HG03469 (cell line): ENCODE measurements at regions not wholly inside any gene's neighbourhood (a gene's known extent, or its start where the extent isn't known, plus 50 kb on each side); places are given as distances from the start of the nearest gene placed in this dataset.

Experiments used
- ATAC-seq: cut with Tn5 transposase; IDR thresholded peaks from one replicate; pipeline ENCODE4 v1.9.1; 2021; ENCODE audit warnings: mild to moderate bottlenecking, moderate library complexity, moderate number of reproducible peaks; ENCODE audit not compliant: unreplicated experiment

- no peak for ATAC-seq
Measured at GRCh38 chr1:65486613-65487012, 66.1 kb downstream of the LEPR start.

- no peak for ATAC-seq
Measured at GRCh38 chr1:65489481-65489880, 69.0 kb downstream of the LEPR start.

DNA sequence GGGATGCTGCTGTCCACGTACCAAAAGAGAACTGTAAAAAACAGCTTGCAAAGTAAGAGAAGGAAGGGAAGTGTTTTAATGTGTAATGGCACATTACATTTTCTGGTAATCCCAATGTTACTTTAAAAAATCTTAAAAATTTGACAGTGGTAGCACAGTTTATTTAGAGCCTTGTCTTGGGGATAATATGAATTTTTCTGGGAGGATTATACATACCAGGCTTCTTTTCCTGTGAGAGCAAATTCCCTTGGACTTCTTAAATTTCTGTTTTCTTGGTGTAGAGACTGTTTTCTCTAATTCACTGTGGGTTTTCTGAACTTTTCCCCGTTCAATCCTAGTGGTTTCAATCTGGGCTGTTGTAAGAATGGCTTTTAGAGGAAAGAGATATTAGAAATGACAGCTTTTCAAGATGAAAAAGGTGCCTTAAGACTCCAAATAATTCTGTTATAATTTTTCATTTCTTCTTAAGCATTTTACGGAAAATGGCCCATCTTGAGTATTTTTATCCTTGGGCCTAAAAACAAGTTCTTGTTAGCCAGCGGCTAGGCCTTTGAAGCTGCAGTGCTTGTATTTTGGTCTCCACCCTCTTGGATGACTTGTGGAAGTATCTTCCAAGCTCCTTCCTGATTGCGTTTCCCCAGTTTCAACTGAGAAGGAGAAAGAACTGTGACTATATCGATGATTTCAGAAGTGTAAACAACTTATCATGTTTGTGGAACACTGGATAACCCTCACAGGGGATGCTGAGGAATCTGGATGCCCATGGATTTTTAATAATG lies 70.0 kb downstream of the LEPR start:
- no peak for ATAC-seq

- ATAC-seq: no peak
Measured at GRCh38 chr1:65491472-65491871, 71.0 kb downstream of the LEPR start.

- ATAC-seq: no peak
Measured at GRCh38 chr1:65493802-65494201, 73.3 kb downstream of the LEPR start.

- ATAC-seq: no peak
Measured at GRCh38 chr1:65494671-65495070, 74.2 kb downstream of the LEPR start.

- ATAC-seq: no peak
Measured at GRCh38 chr1:65495137-65495536, 74.7 kb downstream of the LEPR start.

GRCh38 chr1:65497256-65497830 lies 76.9 kb downstream of the LEPR start:
- no peak for ATAC-seq

- ATAC-seq: no peak
Measured at GRCh38 chr1:65503427-65503826, 83.0 kb downstream of the LEPR start.

GRCh38 chr1:65504263-65504662 lies 83.8 kb downstream of the LEPR start:
- ATAC-seq: no peak

GRCh38 chr1:65505547-65506300 lies 85.3 kb downstream of the LEPR start:
- no peak for ATAC-seq

DNA sequence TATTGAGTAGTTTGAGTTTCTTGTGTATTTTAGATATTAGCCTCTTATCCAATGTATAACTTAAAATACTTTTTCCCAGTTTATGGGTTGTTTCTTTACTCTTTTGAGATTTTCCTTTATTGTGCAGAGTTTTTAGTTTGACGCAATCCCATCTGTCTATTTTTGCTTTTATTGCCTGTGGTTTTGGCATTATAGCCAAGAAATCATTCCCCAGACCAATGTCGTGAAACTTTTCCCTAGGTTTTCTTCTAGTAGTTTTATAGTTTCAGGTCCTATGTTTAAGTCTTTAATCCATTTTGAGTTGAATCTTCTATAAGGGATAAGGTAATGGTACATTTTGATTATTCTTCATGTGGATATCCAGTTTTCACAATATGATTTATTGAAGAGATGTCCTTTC lies 87.6 kb downstream of the LEPR start:
- ATAC-seq: no peak

DNA sequence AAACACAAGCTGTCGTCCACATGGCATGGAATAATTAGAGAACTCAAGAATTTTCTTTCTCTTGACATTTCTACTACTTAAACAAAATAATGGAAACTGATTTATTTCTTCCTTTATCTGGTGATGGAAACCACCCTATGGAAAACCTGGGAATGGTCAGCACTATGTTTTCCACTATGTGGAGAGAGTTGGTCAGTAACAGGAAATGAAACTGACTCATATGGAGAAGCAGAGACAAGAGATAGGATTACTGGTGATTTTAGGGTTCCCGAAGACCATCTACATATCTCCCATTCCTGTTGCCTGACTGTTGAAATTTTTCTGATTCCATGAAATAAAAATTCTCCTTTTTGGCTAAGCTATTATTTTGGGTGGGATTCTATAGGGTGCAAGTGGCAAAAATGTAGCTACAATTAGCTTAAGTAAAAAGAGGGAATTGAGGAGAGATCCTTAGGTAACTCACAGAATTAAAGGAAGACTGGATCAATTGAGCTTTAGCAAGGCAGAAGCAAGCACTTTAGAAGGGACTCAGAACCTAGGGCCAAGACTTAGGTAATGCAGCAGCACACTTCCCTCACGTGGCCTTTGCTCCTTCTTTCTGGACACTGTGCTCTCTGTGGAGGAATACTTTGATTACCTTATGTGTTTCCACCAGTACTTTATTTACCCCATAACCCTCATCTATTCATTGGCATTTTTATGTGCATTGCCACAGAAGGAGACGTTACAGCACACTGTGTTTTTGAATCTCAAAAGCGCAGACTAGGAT lies 89.6 kb downstream of the LEPR start:
- no peak for ATAC-seq

- ATAC-seq: no peak
Measured at GRCh38 chr1:65510961-65511360, 90.5 kb downstream of the LEPR start.

GRCh38 chr1:65512383-65512782 lies 91.9 kb downstream of the LEPR start:
- ATAC-seq: no peak

DNA sequence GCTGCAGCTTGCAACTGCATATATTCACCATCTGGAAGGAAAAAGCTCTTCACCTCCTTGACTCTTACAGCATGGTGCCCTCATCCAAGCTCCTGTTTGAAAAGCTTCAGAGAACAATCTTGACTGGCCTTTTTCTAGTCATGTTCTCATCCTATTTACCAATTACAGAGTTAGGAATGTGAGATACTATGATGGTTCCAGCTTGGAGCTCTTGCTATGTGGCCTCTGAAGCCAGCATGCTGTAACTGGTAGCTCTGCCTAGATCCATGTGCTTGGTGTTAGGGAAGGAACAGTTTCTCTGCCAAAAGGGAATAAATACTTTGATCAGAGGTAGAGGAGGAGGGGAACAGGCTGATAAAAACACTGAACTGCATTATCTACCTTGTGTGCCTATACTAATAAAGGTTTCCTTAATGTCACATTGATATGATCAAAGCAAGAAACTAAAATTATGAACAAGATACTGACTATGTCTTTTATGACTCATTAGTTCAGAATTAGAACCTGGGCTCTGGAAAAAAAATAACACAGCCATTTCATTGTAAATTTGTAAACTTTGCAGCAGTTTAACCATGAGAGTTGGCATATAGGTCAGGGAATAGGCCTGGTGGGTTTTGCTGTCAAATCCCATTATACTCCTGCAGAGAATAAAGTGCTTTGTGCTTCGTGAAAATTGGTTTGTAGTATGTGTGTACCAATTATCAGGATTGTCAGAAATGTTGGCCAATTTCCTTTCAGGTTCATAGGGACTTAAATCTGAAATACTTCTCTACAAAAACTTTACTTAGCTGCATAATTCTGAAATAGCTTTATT lies 92.7 kb downstream of the LEPR start:
- ATAC-seq: no peak

DNA sequence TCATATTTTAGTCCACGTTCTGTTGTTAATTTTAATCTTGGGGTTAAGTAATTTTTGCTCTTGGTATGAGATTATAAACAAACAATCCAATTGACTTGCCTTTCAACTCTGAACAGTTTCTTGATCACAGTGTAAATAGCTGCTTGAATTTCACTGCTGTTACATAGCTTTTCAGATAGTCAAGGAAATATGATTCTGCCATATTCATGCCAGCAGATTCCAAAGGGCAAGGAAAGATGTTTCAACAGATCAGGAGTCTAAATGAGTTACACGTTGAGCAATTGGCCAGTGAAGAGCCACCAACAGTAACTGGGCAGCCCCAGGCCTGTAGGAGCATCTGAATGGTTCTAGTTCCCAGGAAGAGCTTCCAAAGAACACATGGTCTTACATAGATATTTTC lies 93.6 kb downstream of the LEPR start:
- ATAC-seq: no peak

DNA sequence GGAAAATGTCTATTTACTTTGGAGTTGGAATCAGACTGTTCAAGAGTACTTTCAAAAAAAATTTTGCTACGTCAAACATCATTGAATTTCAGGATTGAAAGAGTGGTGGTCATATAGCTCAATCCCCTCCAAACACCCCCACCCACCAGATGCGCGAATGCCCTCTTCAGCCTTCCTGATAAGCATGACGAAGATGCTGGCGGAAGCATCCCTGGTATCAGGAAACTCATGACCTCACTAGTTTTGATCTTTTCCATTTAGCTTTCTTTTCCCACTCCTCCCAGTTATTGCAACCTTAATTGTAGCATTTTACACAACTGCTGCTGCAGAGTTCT lies 104.4 kb downstream of the LEPR start:
- no peak for ATAC-seq

DNA sequence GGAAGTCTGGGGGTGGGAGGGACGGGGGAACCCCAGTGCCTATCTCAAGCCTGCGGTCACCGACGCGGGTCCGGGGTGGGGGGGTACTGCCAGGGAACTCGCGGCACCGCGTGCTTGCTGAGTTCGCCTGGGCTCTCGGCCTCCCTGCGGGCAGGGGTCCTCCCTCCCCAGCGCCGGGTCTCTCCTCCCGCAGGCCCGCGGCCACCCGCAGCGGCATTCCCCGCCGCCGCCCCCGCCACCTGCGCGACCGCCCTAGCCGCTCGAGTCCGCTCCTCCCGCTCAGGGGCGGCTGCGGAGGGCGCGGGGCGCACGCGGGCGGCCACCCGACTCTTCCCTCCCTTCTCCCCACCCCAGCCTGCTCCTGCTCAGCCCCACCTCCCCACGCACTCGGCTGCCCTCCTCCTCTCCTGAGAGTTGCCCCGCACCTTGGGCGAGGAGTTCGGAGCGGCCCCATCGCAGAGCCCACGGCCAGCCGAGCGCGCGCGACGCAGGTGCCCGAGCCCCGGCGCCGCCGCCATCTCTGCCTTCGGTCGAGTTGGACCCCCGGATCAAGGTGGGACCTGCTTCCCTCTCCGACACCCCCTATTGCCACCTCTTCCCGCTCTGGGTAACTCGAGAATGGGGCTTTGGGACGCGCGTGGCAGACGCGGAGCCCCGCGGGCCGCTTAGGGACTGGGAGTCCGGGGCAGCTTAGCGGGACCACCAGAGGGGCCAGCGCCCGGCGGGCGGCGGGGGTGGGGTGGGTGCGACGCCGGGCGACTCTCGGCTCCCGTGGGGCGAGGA lies 105.0 kb downstream of the LEPR start:
- no peak for ATAC-seq

GRCh38 chr1:65526049-65526556 lies 105.6 kb downstream of the LEPR start:
- no peak for ATAC-seq
